H9 (cell line): ENCODE measurements at regions not wholly inside any gene's neighbourhood (a gene's known extent, or its start where the extent isn't known, plus 50 kb on each side); places are given as distances from the start of the nearest gene placed in this dataset.

Experiments used
- DNase-seq: peaks from one replicate; pipeline ENCODE4 v3.0.0-alpha.2; 2017
- H2AFZ ChIP-seq: one replicate; pipeline ENCODE4 v1.6.1; 2013; ENCODE audit warnings: mild to moderate bottlenecking, low read length, control low read depth, moderate library complexity
- H2AK5ac ChIP-seq: 2 replicates; pipeline ENCODE4 v1.6.1; 2013; ENCODE audit warnings: low read length, control low read depth, mixed read lengths; ENCODE audit not compliant: insufficient read length
- H2BK120ac ChIP-seq: one replicate; pipeline ENCODE4 v1.6.1; 2013; ENCODE audit warnings: low read depth, mild to moderate bottlenecking, low read length, control low read depth, inconsistent platforms; ENCODE audit not compliant: poor library complexity, severe bottlenecking
- H2BK12ac ChIP-seq: 2 replicates; pipeline ENCODE4 v1.6.1; 2013; ENCODE audit warnings: low read length, control low read depth, mixed read lengths, low read depth; ENCODE audit not compliant: insufficient read length
- H2BK15ac ChIP-seq: 2 replicates; pipeline ENCODE4 v1.6.1; 2013; ENCODE audit warnings: low read depth, low read length, control low read depth
- H2BK20ac ChIP-seq: one replicate; pipeline ENCODE4 v1.6.1; 2013; ENCODE audit warnings: low read depth, mild to moderate bottlenecking, low read length, control low read depth, inconsistent platforms; ENCODE audit not compliant: poor library complexity, severe bottlenecking
- H2BK5ac ChIP-seq: 2 replicates; pipeline ENCODE4 v1.6.1; 2013; ENCODE audit warnings: low read length, control low read depth, mixed read lengths; ENCODE audit not compliant: insufficient read length
- H3K14ac ChIP-seq: 2 replicates; pipeline ENCODE4 v1.6.1; 2013; ENCODE audit warnings: low read length, control low read depth; ENCODE audit not compliant: insufficient read depth
- H3K18ac ChIP-seq: 2 replicates; pipeline ENCODE4 v1.6.1; 2013; ENCODE audit warnings: low read depth, mild to moderate bottlenecking, mixed read lengths, low read length, control low read depth; ENCODE audit not compliant: insufficient read length
- H3K23ac ChIP-seq: 2 replicates; pipeline ENCODE4 v1.6.1; 2013; ENCODE audit warnings: low read length, control low read depth, mixed read lengths, low read depth; ENCODE audit not compliant: insufficient read length
- H3K23me2 ChIP-seq: 2 replicates; pipeline ENCODE4 v1.6.1; 2013; ENCODE audit warnings: low read depth, mild to moderate bottlenecking, mixed read lengths, low read length, control low read depth; ENCODE audit not compliant: insufficient read length, poor library complexity, severe bottlenecking
- H3K27ac ChIP-seq: 2 replicates; pipeline ENCODE4 v1.5.1; 2013; ENCODE audit warnings: low read length, control low read depth, mixed read lengths, low read depth; ENCODE audit not compliant: insufficient read length
- H3K27me3 ChIP-seq: 2 replicates; pipeline ENCODE4 v1.6.1; 2013; ENCODE audit warnings: low read length, control low read depth, inconsistent platforms; ENCODE audit not compliant: insufficient read depth
- H3K4ac ChIP-seq: 2 replicates; pipeline ENCODE4 v1.6.1; 2013; ENCODE audit warnings: low read depth, mild to moderate bottlenecking, control low read depth, inconsistent platforms, low read length, moderate library complexity
- H3K4me1 ChIP-seq: 2 replicates; pipeline ENCODE4 v1.6.1; 2013; ENCODE audit warnings: low read length, control low read depth, inconsistent platforms; ENCODE audit not compliant: insufficient read depth
- H3K4me2 ChIP-seq: 2 replicates; pipeline ENCODE4 v1.6.1; 2013; ENCODE audit warnings: low read length, control low read depth, mixed read lengths; ENCODE audit not compliant: insufficient read length, insufficient read depth
- H3K56ac ChIP-seq: 2 replicates; pipeline ENCODE4 v1.6.1; 2013; ENCODE audit warnings: low read depth, mild to moderate bottlenecking, mixed read lengths, low read length, control low read depth; ENCODE audit not compliant: insufficient read length
- H3K79me1 ChIP-seq: 2 replicates; pipeline ENCODE4 v1.6.1; 2013; ENCODE audit warnings: low read depth, mild to moderate bottlenecking, moderate library complexity, low read length, control low read depth, inconsistent platforms; ENCODE audit not compliant: insufficient read depth, poor library complexity, severe bottlenecking
- H3K79me2 ChIP-seq: 2 replicates; pipeline ENCODE4 v1.6.1; 2013; ENCODE audit warnings: low read length, control low read depth, inconsistent platforms; ENCODE audit not compliant: insufficient read depth
- H3K9ac ChIP-seq: 2 replicates; pipeline ENCODE4 v1.6.1; 2013; ENCODE audit warnings: low read length, control low read depth, mixed read lengths; ENCODE audit not compliant: insufficient read length; ENCODE audit errors: extremely low read depth
- H3K9me3 ChIP-seq: one replicate; pipeline ENCODE4 v1.6.1; 2013; ENCODE audit warnings: low read depth, low read length, inconsistent platforms; ENCODE audit not compliant: control insufficient read depth
- H3T11ph ChIP-seq: one replicate; pipeline ENCODE4 v1.6.1; 2013; ENCODE audit warnings: mild to moderate bottlenecking, low read length, control low read depth, inconsistent platforms
- H4K20me1 ChIP-seq: one replicate; pipeline ENCODE4 v1.6.1; 2013; ENCODE audit not compliant: control insufficient read depth, insufficient read length, insufficient read depth
- H4K5ac ChIP-seq: 2 replicates; pipeline ENCODE4 v1.6.1; 2013; ENCODE audit warnings: low read depth, mild to moderate bottlenecking, mixed read lengths, low read length, control low read depth; ENCODE audit not compliant: insufficient read length
- H4K8ac ChIP-seq: replicated peaks from 2 replicates; pipeline ENCODE4 v1.6.1; 2013; ENCODE audit warnings: low read length, control low read depth, mixed read lengths, low read depth; ENCODE audit not compliant: insufficient read length
- H4K91ac ChIP-seq: 2 replicates; pipeline ENCODE4 v1.6.1; 2013; ENCODE audit warnings: low read depth, mild to moderate bottlenecking, moderate library complexity, mixed read lengths, low read length, control low read depth; ENCODE audit not compliant: insufficient read length
- H3K27ac Mint-ChIP-seq, 3 experiments: 2 replicates in 2 of 3; 3 replicates in 1 of 3; pipeline ENCODE4 v1.8.0; 2020 to 2021; ENCODE audit warnings: mixed read lengths in 3 of 3, mild to moderate bottlenecking in 1 of 3, moderate library complexity in 1 of 3
- H3K27me3 Mint-ChIP-seq: 2 replicates; pipeline ENCODE4 v1.8.0; 2021; ENCODE audit warnings: low read depth, mild to moderate bottlenecking, moderate library complexity, mixed read lengths
- H3K36me3 Mint-ChIP-seq, 3 experiments: 2 replicates in 2 of 3; 3 replicates in 1 of 3; pipeline ENCODE4 v1.8.0; 2020 to 2021; ENCODE audit warnings: low read depth in 3 of 3, mixed read lengths in 3 of 3; ENCODE audit not compliant: insufficient read depth in 1 of 3
- H3K4me1 Mint-ChIP-seq, 2 experiments: 2 replicates each; pipeline ENCODE4 v1.8.0; 2020; ENCODE audit warnings: mixed read lengths in 2 of 2
- H3K4me3 Mint-ChIP-seq, 2 experiments: 2 replicates in 1 of 2; 3 replicates in 1 of 2; pipeline ENCODE4 v1.8.0; 2020 to 2021; ENCODE audit warnings: mild to moderate bottlenecking in 2 of 2, mixed read lengths in 2 of 2, moderate library complexity in 1 of 2
- H3K9me3 Mint-ChIP-seq, 2 experiments: 2 replicates in 1 of 2; 3 replicates in 1 of 2; pipeline ENCODE4 v1.8.0; 2020; ENCODE audit warnings: mild to moderate bottlenecking in 2 of 2, mixed read lengths in 2 of 2, moderate library complexity in 1 of 2
- WGBS: extraction: QIAGEN DNeasy Blood & Tissue Kit; methylation state at CpG from one replicate; pipeline ENCODE4 v1.1.7; 2013; ENCODE audit warnings: missing lambda C conversion rate, low lambda C conversion rate, mixed read lengths; ENCODE audit not compliant: insufficient read length; ENCODE audit errors: extremely low coverage; 5-methylcytosine and 5-hydroxymethylcytosine counted together
- TF ChIP-seq, protein P1 (sequence below): fragments of 200-600 bp; sonication (generic); conservative IDR thresholded peaks from 3 replicates; pipeline ENCODE4 v1.8.0; 2021; ENCODE audit warnings: antibody characterized with exemption, mild to moderate bottlenecking

DNA sequence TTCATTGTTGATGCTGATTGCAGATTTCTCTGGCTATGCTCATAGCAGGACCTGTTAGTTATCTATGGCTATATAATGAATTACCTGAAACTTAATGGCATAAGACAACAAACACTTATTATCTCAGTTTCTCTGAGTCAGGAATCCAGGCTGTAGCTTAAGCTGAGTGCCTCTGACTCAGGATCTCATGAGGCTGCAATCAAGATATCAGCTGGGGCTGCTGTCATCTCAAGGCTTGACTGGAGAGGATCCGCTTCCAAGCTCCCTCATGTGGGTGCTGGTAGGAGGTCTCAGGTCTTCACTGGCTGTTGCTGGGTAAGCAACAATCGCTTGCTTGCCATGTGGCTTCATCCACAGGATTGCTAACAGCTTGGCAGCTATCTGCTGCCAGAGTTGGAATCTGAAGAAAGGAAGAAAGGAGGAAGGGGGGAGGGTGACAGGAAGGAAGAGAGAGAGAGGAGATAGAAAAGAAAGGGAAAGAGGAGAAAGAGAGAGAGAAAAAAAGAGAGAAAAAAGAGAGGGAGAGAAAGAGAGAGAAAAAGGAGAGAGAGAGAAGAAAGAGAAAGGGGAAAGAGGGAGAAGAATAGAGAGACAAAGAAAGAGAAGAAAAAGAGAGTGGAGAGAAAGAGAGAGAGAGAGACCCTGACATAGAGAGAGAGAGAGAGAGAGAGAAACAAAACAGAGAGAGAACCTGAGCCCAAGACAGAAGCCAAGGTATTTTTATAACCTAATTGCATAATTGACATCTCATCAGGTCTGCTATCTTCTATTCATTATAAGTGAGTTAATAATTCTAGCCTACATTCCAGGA is 579.0 kb upstream of the BTBD3 start:
- Histone ChIP-seq H2AFZ (no peak overlapping the region), H3K4ac (no peak overlapping the region), H2BK15ac (no peak overlapping the region), H3T11ph (no peak overlapping the region), H2BK120ac (no peak overlapping the region), H3K27ac (no peak overlapping the region), H3K18ac (no peak overlapping the region), H4K20me1 (no peaks in the 10 kb centered on the region), H2BK12ac (no peak overlapping the region), H3K9me3 (no peaks in the 10 kb centered on the region), H4K5ac (no peak overlapping the region), H2BK20ac (no peak overlapping the region), H3K56ac (no peak overlapping the region), H2BK5ac (no peak overlapping the region), H3K23ac (no peak overlapping the region), H3K4me2 (no peak overlapping the region), H3K4me1 (peaks cover 3% of the 10 kb centered on the region; the same call in 1 of the 2 replicates), H3K9ac (no peak overlapping the region), H4K91ac (no peak overlapping the region), H3K79me2 (no peaks in the 10 kb centered on the region), H3K79me1 (no peaks in the 10 kb centered on the region), H4K8ac (no peak overlapping the region), H3K23me2 (no peaks in the 10 kb centered on the region), H3K14ac (no peak overlapping the region), H3K27me3 (no peaks in the 10 kb centered on the region; the same call in 1 of the 2 replicates), H2AK5ac (no peak overlapping the region)
- WGBS, result no CpG with 5 or more reads among the region's 2 CpGs
- Mint-ChIP-seq H3K9me3 (no peaks in the 10 kb centered on the region), H3K27me3 (no peaks in the 10 kb centered on the region; the same call in 1 of the 2 replicates), H3K27ac (peak overlapping the region in 1 of 3 experiments; percentile 59; a peak in 1 of 7 replicates), H3K36me3 (no peaks in the 10 kb centered on the region), H3K4me1 (peaks cover 25 to 26% of the 10 kb centered on the region in 2 experiments), H3K4me3 (no peak overlapping the region)
- TF ChIP-seq, protein P1, sequence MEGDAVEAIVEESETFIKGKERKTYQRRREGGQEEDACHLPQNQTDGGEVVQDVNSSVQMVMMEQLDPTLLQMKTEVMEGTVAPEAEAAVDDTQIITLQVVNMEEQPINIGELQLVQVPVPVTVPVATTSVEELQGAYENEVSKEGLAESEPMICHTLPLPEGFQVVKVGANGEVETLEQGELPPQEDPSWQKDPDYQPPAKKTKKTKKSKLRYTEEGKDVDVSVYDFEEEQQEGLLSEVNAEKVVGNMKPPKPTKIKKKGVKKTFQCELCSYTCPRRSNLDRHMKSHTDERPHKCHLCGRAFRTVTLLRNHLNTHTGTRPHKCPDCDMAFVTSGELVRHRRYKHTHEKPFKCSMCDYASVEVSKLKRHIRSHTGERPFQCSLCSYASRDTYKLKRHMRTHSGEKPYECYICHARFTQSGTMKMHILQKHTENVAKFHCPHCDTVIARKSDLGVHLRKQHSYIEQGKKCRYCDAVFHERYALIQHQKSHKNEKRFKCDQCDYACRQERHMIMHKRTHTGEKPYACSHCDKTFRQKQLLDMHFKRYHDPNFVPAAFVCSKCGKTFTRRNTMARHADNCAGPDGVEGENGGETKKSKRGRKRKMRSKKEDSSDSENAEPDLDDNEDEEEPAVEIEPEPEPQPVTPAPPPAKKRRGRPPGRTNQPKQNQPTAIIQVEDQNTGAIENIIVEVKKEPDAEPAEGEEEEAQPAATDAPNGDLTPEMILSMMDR, result no peak
- no peak for DNase-seq
